Mesenchymal stem cell (in vitro differentiated cells and primary cell): ENCODE measurements at regions not wholly inside any gene's neighbourhood (a gene's known extent, or its start where the extent isn't known, plus 50 kb on each side); places are given as distances from the start of the nearest gene placed in this dataset.
"Not testable (repeated sequence)": the region's sequence is repeated elsewhere in the genome, so short reads cannot be mapped to it uniquely, and the experiment has no call there.

Source experiments
- DNase-seq: peaks from one replicate; pipeline ENCODE4 v3.0.0-alpha.2; 2013
- H2AFZ ChIP-seq: one replicate; pipeline ENCODE4 v1.6.1; 2013; ENCODE audit warnings: low read depth, mild to moderate bottlenecking, control low read depth, inconsistent platforms, low read length, moderate library complexity
- H2AK5ac ChIP-seq: 2 replicates; pipeline ENCODE4 v1.6.1; 2013; ENCODE audit warnings: low read length, moderate library complexity, mild to moderate bottlenecking, inconsistent platforms; ENCODE audit not compliant: severe bottlenecking
- H2BK120ac ChIP-seq: one replicate; pipeline ENCODE4 v1.6.1; 2013; ENCODE audit warnings: low read depth, mild to moderate bottlenecking, inconsistent platforms, low read length, moderate library complexity
- H2BK12ac ChIP-seq, 2 experiments: one replicate each; pipeline ENCODE4 v1.6.1; 2013; ENCODE audit warnings: inconsistent platforms in 2 of 2, low read length in 2 of 2, mild to moderate bottlenecking in 2 of 2, moderate library complexity in 2 of 2, control low read depth in 1 of 2
- H2BK15ac ChIP-seq: one replicate; pipeline ENCODE4 v1.6.1; 2013; ENCODE audit warnings: mild to moderate bottlenecking, low read depth, inconsistent platforms; ENCODE audit not compliant: poor library complexity, severe bottlenecking
- H2BK5ac ChIP-seq: 2 replicates; pipeline ENCODE4 v1.6.1; 2013; ENCODE audit warnings: low read depth, mild to moderate bottlenecking, low read length, control low read depth, inconsistent platforms; ENCODE audit not compliant: poor library complexity, severe bottlenecking
- H3K14ac ChIP-seq, 2 experiments: one replicate each; pipeline ENCODE4 v1.6.1; 2013; ENCODE audit warnings: inconsistent platforms in 2 of 2, low read length in 2 of 2, control low read depth in 1 of 2, mild to moderate bottlenecking in 1 of 2, moderate library complexity in 1 of 2
- H3K18ac ChIP-seq, 2 experiments: one replicate each; pipeline ENCODE4 v1.6.1; 2013; ENCODE audit warnings: inconsistent platforms in 2 of 2, low read length in 2 of 2, control low read depth in 1 of 2, low read depth in 1 of 2, mild to moderate bottlenecking in 1 of 2
- H3K23ac ChIP-seq, 2 experiments: one replicate each; pipeline ENCODE4 v1.6.1; 2013; ENCODE audit warnings: inconsistent platforms in 2 of 2, low read length in 2 of 2, mild to moderate bottlenecking in 2 of 2, moderate library complexity in 2 of 2, control low read depth in 1 of 2
- H3K27ac ChIP-seq: 2 replicates; pipeline ENCODE4 v1.5.1; 2013; ENCODE audit warnings: mild to moderate bottlenecking, moderate library complexity, low read length, control low read depth, inconsistent platforms; ENCODE audit not compliant: poor library complexity, severe bottlenecking
- H3K27me3 ChIP-seq, 2 experiments: 2 replicates each; pipeline versions ENCODE4 v1.6.1 to v1.7.0; 2013; ENCODE audit warnings: low read length in 2 of 2, mild to moderate bottlenecking in 2 of 2, moderate library complexity in 2 of 2, control low read depth in 1 of 2, inconsistent platforms in 1 of 2; ENCODE audit not compliant: control insufficient read depth in 1 of 2, insufficient read depth in 1 of 2
- H3K36me3 ChIP-seq, 2 experiments: 2 replicates each; pipeline versions ENCODE4 v1.6.1 to v1.7.0; 2013; ENCODE audit warnings: low read length in 2 of 2, control low read depth in 1 of 2, inconsistent platforms in 1 of 2, low read depth in 1 of 2, mild to moderate bottlenecking in 1 of 2; ENCODE audit not compliant: insufficient read depth in 2 of 2, control insufficient read depth in 1 of 2
- H3K4ac ChIP-seq, 2 experiments: one replicate each; pipeline ENCODE4 v1.6.1; 2013; ENCODE audit warnings: inconsistent platforms in 2 of 2, low read length in 2 of 2, mild to moderate bottlenecking in 2 of 2, moderate library complexity in 2 of 2, control low read depth in 1 of 2, low read depth in 1 of 2
- H3K4me1 ChIP-seq: 2 replicates; pipeline ENCODE4 v1.6.1; 2013; ENCODE audit warnings: low read depth, low read length, control low read depth; ENCODE audit not compliant: control insufficient read depth, insufficient read depth
- H3K4me2 ChIP-seq: 2 replicates; pipeline ENCODE4 v1.6.1; 2013; ENCODE audit warnings: low read length, mild to moderate bottlenecking, inconsistent platforms; ENCODE audit not compliant: poor library complexity, severe bottlenecking
- H3K4me3 ChIP-seq, 2 experiments: 2 replicates each; pipeline versions ENCODE4 v1.5.1 to v1.7.0; 2013; ENCODE audit warnings: low read length in 2 of 2, mild to moderate bottlenecking in 2 of 2, control low read depth in 1 of 2, low read depth in 1 of 2; ENCODE audit not compliant: insufficient read depth in 1 of 2
- H3K79me1 ChIP-seq: replicated peaks from 2 replicates; pipeline ENCODE4 v1.6.1; 2013; ENCODE audit warnings: mild to moderate bottlenecking, control low read depth, low read length, inconsistent platforms; ENCODE audit not compliant: poor library complexity, severe bottlenecking
- H3K9ac ChIP-seq: 2 replicates; pipeline ENCODE4 v1.7.0; 2013; ENCODE audit warnings: mild to moderate bottlenecking, low read length, moderate library complexity
- H3K9me3 ChIP-seq: 2 replicates; pipeline ENCODE4 v1.7.0; 2013; ENCODE audit warnings: mild to moderate bottlenecking, low read length; ENCODE audit not compliant: control insufficient read depth
- H4K8ac ChIP-seq: one replicate; pipeline ENCODE4 v1.6.1; 2013; ENCODE audit warnings: inconsistent platforms, mild to moderate bottlenecking, low read length, moderate library complexity
- H4K91ac ChIP-seq: one replicate; pipeline ENCODE4 v1.6.1; 2013; ENCODE audit warnings: mild to moderate bottlenecking, low read length, inconsistent platforms
- WGBS: methylation state at CpG from one replicate; pipeline ENCODE4 v1.1.7; 2013; ENCODE audit warnings: mixed read lengths; 5-methylcytosine and 5-hydroxymethylcytosine counted together

- H3K23ac ChIP-seq, H3K9ac ChIP-seq, H3K14ac ChIP-seq, DNase-seq, H2AK5ac ChIP-seq, H2BK12ac ChIP-seq, H3K4me2 ChIP-seq, H3K27me3 ChIP-seq, H3K4ac ChIP-seq, H3K36me3 ChIP-seq, H3K9me3 ChIP-seq, H3K79me1 ChIP-seq, H4K8ac ChIP-seq, H3K18ac ChIP-seq, H2BK120ac ChIP-seq, H3K4me3 ChIP-seq, H4K91ac ChIP-seq, H2BK15ac ChIP-seq, H3K27ac ChIP-seq, H2AFZ ChIP-seq, H2BK5ac ChIP-seq, H3K4me1 ChIP-seq: not testable (repeated sequence)
- 21% methylated on average over 1 of the region's 1 CpG for WGBS
Observed at GRCh38 chr5:6094180-6094579, 284.2 kb downstream of the MED10 start.

GRCh38 chr5:6090838-6091237 is 287.5 kb downstream of the MED10 start:
- WGBS: 65% methylated on average over 1 of the region's 1 CpG
- H2AFZ ChIP-seq: no peak overlapping the region
- H2BK15ac ChIP-seq: no peak overlapping the region
- no peak overlapping the region for H2BK5ac ChIP-seq
- no peak overlapping the region for H2BK120ac ChIP-seq
- no peak overlapping the region for H3K23ac ChIP-seq
- H3K4ac ChIP-seq: no peak overlapping the region
- H3K79me1 ChIP-seq: no peaks in the 10 kb centered on the region
- no peaks in the 10 kb centered on the region for H3K9me3 ChIP-seq
- no peaks in the 10 kb centered on the region for H3K27me3 ChIP-seq
- no peak overlapping the region for H2BK12ac ChIP-seq
- no peak overlapping the region for H3K4me3 ChIP-seq
- no peak overlapping the region for H4K91ac ChIP-seq
- H3K4me2 ChIP-seq: no peak overlapping the region
- H3K14ac ChIP-seq: no peak overlapping the region
- DNase-seq: no peak
- no peak overlapping the region for H3K27ac ChIP-seq
- no peak overlapping the region for H4K8ac ChIP-seq
- no peak overlapping the region for H3K9ac ChIP-seq
- H3K4me1 ChIP-seq: no peaks in the 10 kb centered on the region
- no peak overlapping the region for H3K18ac ChIP-seq
- no peaks in the 10 kb centered on the region for H3K36me3 ChIP-seq
- H2AK5ac ChIP-seq: no peak overlapping the region

GRCh38 chr5:6090079-6090654 is 288.2 kb downstream of the MED10 start:
- no peaks in the 10 kb centered on the region for H3K79me1 ChIP-seq
- H3K36me3 ChIP-seq: no peaks in the 10 kb centered on the region
- no peak overlapping the region for H3K18ac ChIP-seq
- H3K4me3 ChIP-seq: no peak overlapping the region
- H2AK5ac ChIP-seq: no peak overlapping the region
- H2BK120ac ChIP-seq: no peak overlapping the region
- H3K14ac ChIP-seq: no peak overlapping the region
- no peak overlapping the region for H2BK15ac ChIP-seq
- H4K91ac ChIP-seq: no peak overlapping the region
- no peak overlapping the region for H2BK5ac ChIP-seq
- no peaks in the 10 kb centered on the region for H3K9me3 ChIP-seq
- H2BK12ac ChIP-seq: no peak overlapping the region
- no peaks in the 10 kb centered on the region for H3K27me3 ChIP-seq
- no peak overlapping the region for H3K4me2 ChIP-seq
- no peak for DNase-seq
- H3K9ac ChIP-seq: no peak overlapping the region
- H2AFZ ChIP-seq: no peak overlapping the region
- no peaks in the 10 kb centered on the region for H3K4me1 ChIP-seq
- no peak overlapping the region for H4K8ac ChIP-seq
- H3K27ac ChIP-seq: no peak overlapping the region
- no peak overlapping the region for H3K23ac ChIP-seq
- no peak overlapping the region for H3K4ac ChIP-seq
- 70% methylated on average over 5 of the region's 6 CpGs for WGBS

- H2BK5ac ChIP-seq: no peak overlapping the region
- H3K4me2 ChIP-seq: no peak overlapping the region
- no peak overlapping the region for H2AFZ ChIP-seq
- H3K4me3 ChIP-seq: no peak overlapping the region
- no peak overlapping the region for H2BK12ac ChIP-seq
- 73% methylated on average over 2 of the region's 2 CpGs for WGBS
- H3K4ac ChIP-seq: no peak overlapping the region
- no peak for DNase-seq
- no peak overlapping the region for H3K27ac ChIP-seq
- no peak overlapping the region for H2BK15ac ChIP-seq
- H3K36me3 ChIP-seq: no peaks in the 10 kb centered on the region
- no peaks in the 10 kb centered on the region for H3K9me3 ChIP-seq
- no peak overlapping the region for H3K18ac ChIP-seq
- H4K91ac ChIP-seq: no peak overlapping the region
- no peak overlapping the region for H3K14ac ChIP-seq
- H2BK120ac ChIP-seq: no peak overlapping the region
- no peaks in the 10 kb centered on the region for H3K27me3 ChIP-seq
- H3K9ac ChIP-seq: no peak overlapping the region
- H3K79me1 ChIP-seq: no peaks in the 10 kb centered on the region
- no peaks in the 10 kb centered on the region for H3K4me1 ChIP-seq
- H2AK5ac ChIP-seq: no peak overlapping the region
- no peak overlapping the region for H4K8ac ChIP-seq
- no peak overlapping the region for H3K23ac ChIP-seq
Observed at GRCh38 chr5:6088706-6089105, 289.6 kb downstream of the MED10 start.
